Activated CD8-positive, alpha-beta T cell treated with anti-CD3 and anti-CD28 coated beads, Interleukin-2, amount 10 ng/mL, durations not matched to agents 7 days and 5 days (primary cell): ENCODE measurements at regions not wholly inside any gene's neighbourhood (a gene's known extent, or its start where the extent isn't known, plus 50 kb on each side); places are given as distances from the start of the nearest gene placed in this dataset.

Source experiments
- ATAC-seq: fragments of 150-1000 bp; cut with Tn5 transposase; one replicate; pipeline ENCODE4 v1.10.0; 2021; ENCODE audit warnings: moderate library complexity
- CTCF ChIA-PET: fragments of 350-600 bp; sonication (Branson Sonifier 250); formaldehyde crosslinking; loops from one replicate; lab custom pipeline; 2021; ENCODE audit warnings: antibody characterized with exemption; lab: Charles Lee
- POLR2A ChIA-PET: fragments of 350-600 bp; sonication (Branson Sonifier 250); formaldehyde crosslinking; loops from one replicate; lab custom pipeline; 2021; ENCODE audit warnings: antibody characterized with exemption; lab: Charles Lee
- DNase-seq: peaks from one replicate; pipeline ENCODE4 v3.0.0-alpha.2; 2020
- H3K27ac Mint-ChIP-seq: one replicate; pipeline ENCODE4 v1.8.0; 2021; ENCODE audit warnings: mild to moderate bottlenecking, mixed read lengths
- H3K27me3 Mint-ChIP-seq: one replicate; pipeline ENCODE4 v1.8.0; 2021; ENCODE audit warnings: low read depth, mixed read lengths
- H3K36me3 Mint-ChIP-seq: one replicate; pipeline ENCODE4 v1.8.0; 2021; ENCODE audit warnings: low read depth, mixed read lengths
- H3K4me1 Mint-ChIP-seq: one replicate; pipeline ENCODE4 v1.8.0; 2021; ENCODE audit warnings: low read depth, mixed read lengths
- H3K4me3 Mint-ChIP-seq: one replicate; pipeline ENCODE4 v1.8.0; 2021; ENCODE audit warnings: mild to moderate bottlenecking, mixed read lengths
- H3K9me3 Mint-ChIP-seq: one replicate; pipeline ENCODE4 v1.8.0; 2022; ENCODE audit warnings: mixed read lengths; ENCODE audit not compliant: insufficient read depth

DNA sequence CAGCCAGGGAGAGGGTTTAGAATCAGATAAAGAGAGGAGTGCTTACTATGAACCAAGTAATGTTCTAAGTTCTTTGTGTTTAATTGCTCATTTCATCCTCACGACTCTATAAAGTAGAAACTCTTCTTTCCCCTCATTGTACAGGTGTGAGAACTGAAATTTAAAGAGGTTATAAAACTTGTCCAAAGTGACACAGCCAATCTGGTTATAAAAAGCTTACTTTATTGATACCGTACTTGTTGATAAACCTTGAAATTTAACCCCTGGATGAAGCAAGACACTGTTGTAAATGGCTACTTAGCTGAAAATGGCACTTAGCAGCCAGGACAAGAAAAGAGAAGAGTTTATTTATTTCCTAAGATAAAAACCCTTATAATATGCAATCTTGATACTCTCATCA is 702.4 kb downstream of the KCTD16 start:
- Mint-ChIP-seq H3K36me3 (no peaks in the 10 kb centered on the region), H3K4me1 (no peaks in the 10 kb centered on the region), H3K4me3 (no peak overlapping the region), H3K27ac (no peak overlapping the region), H3K27me3 (no peaks in the 10 kb centered on the region), H3K9me3 (no peaks in the 10 kb centered on the region)
- DNase-seq, result no peak
- ChIA-PET CTCF (no interaction called here), POLR2A (no interaction called here)
- no peak for ATAC-seq

DNA sequence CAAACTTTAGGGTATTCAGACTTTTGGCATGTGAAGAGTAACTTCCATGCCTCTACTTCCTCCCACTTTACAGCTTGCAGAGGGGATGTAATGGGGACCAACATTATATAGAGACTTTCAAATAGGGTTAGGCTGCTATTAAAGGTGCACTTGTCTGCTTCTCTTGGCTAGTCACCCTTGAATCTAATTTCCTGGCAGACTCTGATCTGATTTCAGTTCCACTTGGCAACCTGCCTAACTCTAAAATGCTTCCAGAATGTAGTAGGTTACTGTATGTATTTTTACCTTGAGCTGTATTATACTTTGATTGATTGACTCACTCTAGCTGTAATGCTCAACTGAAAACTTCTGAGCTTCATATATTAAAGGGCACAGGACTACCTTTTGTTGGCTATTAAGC is 693.4 kb downstream of the KCTD16 start:
- ATAC-seq (no peak), DNase-seq (no peak)
- ChIA-PET CTCF (no interaction called here), POLR2A (no interaction called here)
- Mint-ChIP-seq H3K9me3 (no peaks in the 10 kb centered on the region), H3K36me3 (no peaks in the 10 kb centered on the region), H3K27me3 (no peaks in the 10 kb centered on the region), H3K4me1 (no peaks in the 10 kb centered on the region), H3K4me3 (no peak overlapping the region), H3K27ac (no peak overlapping the region)

DNA sequence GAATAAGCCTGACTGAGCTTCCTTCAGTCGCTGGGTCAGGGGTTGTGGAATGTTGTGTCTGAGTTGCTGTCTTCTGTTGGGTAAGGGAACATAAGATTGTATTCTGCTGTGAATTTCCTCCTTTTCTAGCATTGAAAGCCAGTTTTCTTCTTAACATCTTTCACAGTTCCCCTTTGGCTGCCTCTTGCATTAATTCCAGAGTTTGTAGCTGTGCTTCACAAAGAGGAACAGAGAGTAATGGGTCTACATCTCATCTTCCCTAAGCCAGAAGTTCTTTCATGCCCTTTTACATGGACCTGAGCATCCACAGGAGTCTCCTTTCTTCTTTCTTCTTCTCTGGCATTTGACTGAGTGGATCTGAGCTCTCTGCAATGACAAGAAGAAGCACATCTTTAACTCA is 686.8 kb downstream of the KCTD16 start:
- DNase-seq (no peak), ATAC-seq (no peak)
- no peak overlapping the region for H3K4me3 Mint-ChIP-seq
- POLR2A ChIA-PET, result no interaction called here
- H3K36me3 Mint-ChIP-seq, result no peaks in the 10 kb centered on the region
- no peak overlapping the region for H3K27ac Mint-ChIP-seq
- CTCF ChIA-PET, result no interaction called here
- no peaks in the 10 kb centered on the region for H3K27me3 Mint-ChIP-seq
- H3K9me3 Mint-ChIP-seq, result peaks cover 11% of the 10 kb centered on the region
- no peaks in the 10 kb centered on the region for H3K4me1 Mint-ChIP-seq

DNA sequence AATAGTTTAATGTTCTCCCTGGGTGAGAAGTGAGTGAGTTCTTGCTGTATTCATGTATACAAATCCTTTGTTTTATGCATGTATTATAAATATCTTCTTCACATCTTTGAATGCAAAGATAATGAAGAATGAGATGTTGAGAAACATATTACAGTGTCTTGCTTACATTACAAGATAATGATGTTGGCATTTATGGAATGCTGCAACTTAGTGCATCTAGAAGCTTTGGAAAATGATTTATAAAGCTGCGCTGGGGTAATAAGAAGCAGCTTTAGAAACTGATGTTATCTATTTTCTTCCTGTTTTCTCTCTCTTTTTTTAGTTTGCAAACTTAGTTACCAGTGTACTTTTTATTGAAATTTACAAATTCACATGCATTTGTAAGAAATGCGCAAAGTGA is 673.4 kb downstream of the KCTD16 start:
- CTCF ChIA-PET, result no interaction called here
- POLR2A ChIA-PET, result no interaction called here
- no peak for ATAC-seq

DNA sequence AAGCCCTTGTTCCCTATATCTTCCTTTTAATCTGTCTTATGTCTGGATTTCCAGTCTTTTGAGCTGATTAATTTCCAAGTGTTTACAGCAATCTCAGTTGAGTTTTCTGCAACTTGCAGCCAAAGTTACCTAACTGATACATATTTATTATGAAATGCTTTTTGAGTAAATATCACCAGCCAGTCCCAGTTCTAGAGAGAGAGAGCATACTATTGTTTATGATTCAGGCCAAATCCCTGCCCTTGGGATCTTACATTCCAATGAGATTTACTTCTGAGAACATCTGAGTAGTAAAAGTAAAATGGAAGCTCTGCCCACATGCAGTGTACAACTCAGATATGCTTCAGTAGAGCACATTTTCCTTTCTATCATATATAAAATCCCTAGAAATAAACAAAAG is 661.7 kb downstream of the KCTD16 start:
- no peaks in the 10 kb centered on the region for H3K36me3 Mint-ChIP-seq
- H3K27me3 Mint-ChIP-seq, result no peaks in the 10 kb centered on the region
- ATAC-seq (no peak), DNase-seq (no peak)
- H3K27ac Mint-ChIP-seq, result no peak overlapping the region
- ChIA-PET POLR2A (no interaction called here), CTCF (no interaction called here)
- no peak overlapping the region for H3K4me3 Mint-ChIP-seq
- peaks cover 9% of the 10 kb centered on the region for H3K9me3 Mint-ChIP-seq
- no peaks in the 10 kb centered on the region for H3K4me1 Mint-ChIP-seq

More for the DNA sequence above, 673.4 kb downstream of the KCTD16 start:
- H3K27ac Mint-ChIP-seq, result no peak overlapping the region
- H3K9me3 Mint-ChIP-seq, result no peaks in the 10 kb centered on the region
- no peaks in the 10 kb centered on the region for H3K36me3 Mint-ChIP-seq
- no peaks in the 10 kb centered on the region for H3K4me1 Mint-ChIP-seq
- H3K4me3 Mint-ChIP-seq, result no peak overlapping the region
- DNase-seq, result no peak
- no peaks in the 10 kb centered on the region for H3K27me3 Mint-ChIP-seq

DNA sequence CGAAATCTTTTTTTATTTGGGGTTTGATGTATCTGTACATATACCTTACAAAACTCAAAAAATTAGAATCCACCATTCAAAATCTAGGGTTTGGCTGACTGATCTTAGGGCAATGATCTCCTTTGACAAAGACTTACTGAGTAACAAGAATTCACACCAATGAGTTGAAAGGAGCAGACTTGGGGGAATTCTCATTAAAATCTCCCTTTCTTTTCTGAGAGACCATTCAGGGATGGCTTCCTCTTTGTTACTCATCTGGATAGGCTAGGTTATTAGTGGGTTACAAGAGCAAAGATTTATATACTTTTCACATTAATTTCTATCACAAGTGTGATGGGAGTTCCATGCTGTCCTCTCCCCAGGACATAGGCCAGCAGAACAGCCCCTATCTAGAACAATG is 661.0 kb downstream of the KCTD16 start:
- Mint-ChIP-seq H3K27ac (no peak overlapping the region), H3K9me3 (peaks cover 9% of the 10 kb centered on the region), H3K4me3 (no peak overlapping the region), H3K27me3 (no peaks in the 10 kb centered on the region), H3K36me3 (no peaks in the 10 kb centered on the region), H3K4me1 (no peaks in the 10 kb centered on the region)
- ATAC-seq, result no peak
- ChIA-PET CTCF (no interaction called here), POLR2A (no interaction called here)
- DNase-seq, result no peak

DNA sequence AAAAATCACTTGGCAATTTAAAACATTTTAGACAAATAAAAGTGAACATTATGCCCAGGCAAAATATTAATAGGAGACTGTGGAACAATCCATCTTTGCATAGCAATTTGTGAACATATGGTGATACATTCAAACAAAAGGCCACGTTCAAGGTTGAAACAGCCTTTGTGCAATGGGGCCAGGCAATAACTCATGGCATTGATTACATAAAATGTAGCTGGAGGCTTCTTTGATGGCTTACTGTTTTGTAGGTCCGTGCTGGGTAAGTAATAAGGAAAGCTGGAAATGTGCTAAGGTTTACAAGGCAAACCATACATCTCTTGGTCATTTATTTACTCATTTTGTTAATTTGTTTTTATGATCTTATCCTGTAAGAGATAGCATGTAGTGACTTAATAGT is 651.8 kb downstream of the KCTD16 start:
- Mint-ChIP-seq H3K9me3 (peaks cover 2% of the 10 kb centered on the region), H3K27ac (no peak overlapping the region), H3K27me3 (no peaks in the 10 kb centered on the region)

DNA sequence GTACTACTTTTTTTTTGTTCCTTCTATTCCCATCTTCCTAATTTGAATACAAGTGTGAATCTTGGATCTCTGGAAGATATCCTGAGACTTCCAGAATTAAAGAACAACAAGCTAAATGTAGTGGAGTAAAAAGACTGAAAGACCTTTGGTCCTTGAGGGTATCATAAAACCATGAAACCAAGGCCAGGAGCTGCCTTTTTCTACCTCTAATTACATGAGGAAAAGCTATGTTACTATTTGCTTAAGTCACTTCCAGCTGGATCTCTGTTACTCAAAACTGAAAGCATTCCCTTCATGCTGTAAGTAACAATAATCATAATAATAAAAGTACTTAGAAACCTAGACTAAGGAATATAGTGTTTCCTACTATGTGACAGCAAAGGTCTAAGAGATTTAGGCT is 649.6 kb downstream of the KCTD16 start:
- Mint-ChIP-seq H3K4me1 (no peaks in the 10 kb centered on the region), H3K4me3 (no peak overlapping the region), H3K27me3 (no peaks in the 10 kb centered on the region), H3K9me3 (peaks cover 2% of the 10 kb centered on the region), H3K27ac (no peak overlapping the region), H3K36me3 (no peaks in the 10 kb centered on the region)
- CTCF ChIA-PET, result no interaction called here
- ATAC-seq, result no peak
- no peak for DNase-seq
- POLR2A ChIA-PET, result no interaction called here

More for the DNA sequence above, 651.8 kb downstream of the KCTD16 start:
- CTCF ChIA-PET, result no interaction called here
- no peak for ATAC-seq
- Mint-ChIP-seq H3K36me3 (no peaks in the 10 kb centered on the region), H3K4me1 (no peaks in the 10 kb centered on the region), H3K4me3 (no peak overlapping the region)
- DNase-seq, result no peak
- POLR2A ChIA-PET, result no interaction called here

DNA sequence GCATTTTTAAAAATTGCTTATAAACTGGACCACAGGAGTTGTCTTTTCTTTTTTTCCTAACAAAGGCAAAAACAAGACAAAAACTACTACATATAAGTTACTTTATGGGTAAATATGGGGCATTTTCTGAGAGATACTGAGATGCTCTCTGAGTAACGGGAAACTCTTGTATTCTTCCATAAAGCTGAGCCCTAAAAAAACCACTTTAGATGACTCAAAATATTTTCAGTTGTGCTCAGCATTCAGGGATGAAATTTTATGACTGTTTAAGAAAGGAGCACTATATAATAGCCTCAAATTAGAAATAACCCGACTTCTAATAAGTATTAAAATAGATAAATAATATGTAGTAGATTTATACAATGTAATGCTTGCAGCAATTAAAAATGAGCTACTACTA is 644.5 kb downstream of the KCTD16 start:
- Mint-ChIP-seq H3K27me3 (no peaks in the 10 kb centered on the region), H3K4me1 (no peaks in the 10 kb centered on the region), H3K9me3 (no peaks in the 10 kb centered on the region), H3K36me3 (no peaks in the 10 kb centered on the region), H3K4me3 (no peak overlapping the region), H3K27ac (no peak overlapping the region)
- no peak for ATAC-seq
- no peak for DNase-seq
- ChIA-PET CTCF (no interaction called here), POLR2A (no interaction called here)

DNA sequence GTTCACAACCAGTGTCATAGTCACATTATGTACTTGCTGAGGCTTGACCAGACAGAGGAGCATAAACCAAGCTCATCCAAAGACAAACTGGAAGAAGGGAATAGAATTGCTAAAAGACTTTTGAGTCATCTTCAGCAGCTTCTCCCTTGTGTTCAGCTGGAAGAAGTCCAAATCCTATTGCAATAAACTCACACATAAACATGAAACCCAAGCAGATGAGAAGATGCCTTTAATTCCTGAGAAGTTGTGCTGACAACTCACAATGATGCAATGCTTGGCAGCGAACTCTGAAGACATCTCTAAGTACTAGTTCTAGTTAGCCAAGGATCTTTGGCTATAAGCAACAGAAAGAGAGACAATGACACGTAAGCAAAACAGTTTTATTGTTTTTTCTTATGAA is 642.1 kb downstream of the KCTD16 start:
- no peak for ATAC-seq
- Mint-ChIP-seq H3K9me3 (no peaks in the 10 kb centered on the region), H3K36me3 (no peaks in the 10 kb centered on the region), H3K27me3 (no peaks in the 10 kb centered on the region), H3K4me3 (no peak overlapping the region), H3K27ac (no peak overlapping the region), H3K4me1 (no peaks in the 10 kb centered on the region)
- POLR2A ChIA-PET, result no interaction called here
- no peak for DNase-seq
- CTCF ChIA-PET, result no interaction called here

DNA sequence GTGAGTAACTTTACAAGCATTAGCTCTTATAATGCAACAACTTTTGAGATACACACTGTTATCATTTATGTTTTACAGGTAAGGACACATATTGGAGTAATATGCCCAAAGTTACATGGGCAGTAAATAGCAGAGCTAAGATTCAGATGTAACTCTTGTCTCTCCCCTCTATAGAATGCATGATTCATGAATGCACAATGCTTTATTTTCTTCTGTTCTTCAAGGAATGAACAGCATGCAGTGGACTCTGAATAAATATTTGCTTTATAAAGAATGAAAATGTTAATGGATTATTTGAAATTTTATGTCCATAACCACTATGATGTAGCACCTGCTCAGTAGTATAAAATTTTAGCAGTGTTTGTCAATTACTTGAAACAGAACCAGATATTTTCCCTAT is 629.5 kb downstream of the KCTD16 start:
- Mint-ChIP-seq H3K9me3 (no peaks in the 10 kb centered on the region), H3K4me1 (no peaks in the 10 kb centered on the region), H3K27ac (no peak overlapping the region), H3K27me3 (no peaks in the 10 kb centered on the region), H3K36me3 (no peaks in the 10 kb centered on the region), H3K4me3 (no peak overlapping the region)
- POLR2A ChIA-PET, result no interaction called here
- no peak for DNase-seq
- CTCF ChIA-PET, result no interaction called here
- ATAC-seq, result no peak

DNA sequence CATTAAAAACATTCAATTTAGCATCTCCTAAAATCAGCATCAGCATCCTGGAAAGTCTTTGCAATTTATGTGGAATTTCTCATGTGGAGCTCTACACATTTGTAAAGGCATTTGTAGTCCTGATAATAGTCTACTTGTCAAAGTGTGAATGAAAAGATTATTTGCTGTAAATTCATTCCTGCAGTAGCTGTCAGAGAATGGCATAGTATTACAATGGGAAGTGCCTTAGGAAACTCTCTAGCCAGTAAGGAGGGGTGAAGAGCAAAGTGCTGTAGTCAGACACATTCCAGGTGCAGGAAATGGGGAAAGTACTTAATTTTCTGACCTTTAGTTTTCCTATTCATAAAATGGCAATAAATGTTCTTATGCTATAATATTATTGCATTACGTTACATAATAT is 627.9 kb downstream of the KCTD16 start:
- peaks cover 7% of the 10 kb centered on the region for H3K9me3 Mint-ChIP-seq
- DNase-seq, result no peak
- ATAC-seq, result no peak
- ChIA-PET POLR2A (no interaction called here), CTCF (no interaction called here)
- no peaks in the 10 kb centered on the region for H3K36me3 Mint-ChIP-seq
- H3K4me1 Mint-ChIP-seq, result no peaks in the 10 kb centered on the region
- H3K27me3 Mint-ChIP-seq, result no peaks in the 10 kb centered on the region
- H3K27ac Mint-ChIP-seq, result no peak overlapping the region
- H3K4me3 Mint-ChIP-seq, result no peak overlapping the region

DNA sequence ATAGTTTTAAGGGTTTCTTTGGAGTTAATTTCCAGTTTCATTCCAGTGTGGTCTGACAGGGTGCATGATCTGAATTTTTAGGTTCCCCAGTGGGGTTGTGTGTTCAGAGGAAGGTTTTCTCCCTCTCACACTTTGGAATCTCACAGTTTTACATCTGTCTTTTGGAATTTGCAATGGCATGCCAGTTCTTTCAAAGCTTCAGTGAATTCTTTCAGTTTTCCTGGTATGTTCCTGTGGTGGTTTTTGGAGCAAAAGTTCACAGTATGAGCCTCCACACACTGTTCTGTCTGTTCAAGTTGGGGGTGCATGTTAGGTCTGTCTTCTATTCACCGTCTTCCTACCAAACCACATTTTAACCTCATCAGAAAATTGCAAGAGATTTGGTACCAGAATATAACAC is 624.2 kb downstream of the KCTD16 start:
- ChIA-PET CTCF (no interaction called here), POLR2A (no interaction called here)
- no peaks in the 10 kb centered on the region for H3K4me1 Mint-ChIP-seq
- no peak overlapping the region for H3K27ac Mint-ChIP-seq
- H3K27me3 Mint-ChIP-seq, result no peaks in the 10 kb centered on the region
- ATAC-seq (no peak), DNase-seq (no peak)
- no peak overlapping the region for H3K4me3 Mint-ChIP-seq
- H3K9me3 Mint-ChIP-seq, result peaks cover 10% of the 10 kb centered on the region
- no peaks in the 10 kb centered on the region for H3K36me3 Mint-ChIP-seq
